Nephron (organoid): ENCODE measurements at regions not wholly inside any gene's neighbourhood (a gene's known extent, or its start where the extent isn't known, plus 50 kb on each side); places are given as distances from the start of the nearest gene placed in this dataset.

Experiments used
- H3K27ac Mint-ChIP-seq, 3 experiments: 2 replicates each; pipeline ENCODE4 v1.8.0; 2020; ENCODE audit warnings: mixed read lengths in 3 of 3, mild to moderate bottlenecking in 2 of 3, moderate library complexity in 1 of 3
- H3K27me3 Mint-ChIP-seq: 2 replicates; pipeline ENCODE4 v1.8.0; 2021; ENCODE audit warnings: low read depth, mild to moderate bottlenecking, moderate library complexity, mixed read lengths
- H3K36me3 Mint-ChIP-seq: 2 replicates; pipeline ENCODE4 v1.8.0; 2020; ENCODE audit warnings: low read depth, mixed read lengths
- H3K4me1 Mint-ChIP-seq: 2 replicates; pipeline ENCODE4 v1.8.0; 2020; ENCODE audit warnings: mixed read lengths
- H3K4me3 Mint-ChIP-seq, 3 experiments: 2 replicates each; pipeline ENCODE4 v1.8.0; 2020; ENCODE audit warnings: mild to moderate bottlenecking in 3 of 3, mixed read lengths in 3 of 3, moderate library complexity in 2 of 3
- H3K9me3 Mint-ChIP-seq: 2 replicates; pipeline ENCODE4 v1.8.0; 2020; ENCODE audit warnings: mixed read lengths
- TF ChIP-seq, protein P1 (sequence below), 3 experiments: fragments of 200-600 bp; sonication (generic); IDR thresholded peaks; one replicate each; pipeline ENCODE4 v1.5.0; 2021; ENCODE audit warnings: antibody characterized with exemption in 3 of 3; ENCODE audit not compliant: unreplicated experiment in 3 of 3

DNA sequence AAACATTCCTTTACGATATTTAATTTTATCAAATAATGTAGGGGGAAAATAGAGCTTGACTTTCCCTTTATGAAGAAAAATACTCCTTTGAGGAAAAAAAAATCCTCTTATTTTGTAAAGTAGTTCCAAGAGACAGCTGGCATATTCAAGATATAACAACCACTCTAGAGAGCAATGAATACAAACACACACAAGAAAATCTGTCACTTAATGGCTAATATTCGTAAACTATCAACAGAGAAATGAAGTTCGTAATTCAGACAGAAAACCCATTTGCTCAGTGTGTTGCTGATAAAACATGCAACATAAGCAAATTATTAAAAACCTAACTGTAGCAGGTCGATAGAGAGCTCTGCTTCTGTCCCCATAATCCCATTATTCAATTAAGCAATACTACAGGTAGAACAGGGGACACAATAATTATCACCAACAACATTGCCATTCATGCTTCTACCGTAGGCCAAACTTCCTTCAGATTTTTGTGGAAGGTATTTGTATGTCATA is 714.4 kb upstream of the MARCKS start:
- TF ChIP-seq, protein P1, sequence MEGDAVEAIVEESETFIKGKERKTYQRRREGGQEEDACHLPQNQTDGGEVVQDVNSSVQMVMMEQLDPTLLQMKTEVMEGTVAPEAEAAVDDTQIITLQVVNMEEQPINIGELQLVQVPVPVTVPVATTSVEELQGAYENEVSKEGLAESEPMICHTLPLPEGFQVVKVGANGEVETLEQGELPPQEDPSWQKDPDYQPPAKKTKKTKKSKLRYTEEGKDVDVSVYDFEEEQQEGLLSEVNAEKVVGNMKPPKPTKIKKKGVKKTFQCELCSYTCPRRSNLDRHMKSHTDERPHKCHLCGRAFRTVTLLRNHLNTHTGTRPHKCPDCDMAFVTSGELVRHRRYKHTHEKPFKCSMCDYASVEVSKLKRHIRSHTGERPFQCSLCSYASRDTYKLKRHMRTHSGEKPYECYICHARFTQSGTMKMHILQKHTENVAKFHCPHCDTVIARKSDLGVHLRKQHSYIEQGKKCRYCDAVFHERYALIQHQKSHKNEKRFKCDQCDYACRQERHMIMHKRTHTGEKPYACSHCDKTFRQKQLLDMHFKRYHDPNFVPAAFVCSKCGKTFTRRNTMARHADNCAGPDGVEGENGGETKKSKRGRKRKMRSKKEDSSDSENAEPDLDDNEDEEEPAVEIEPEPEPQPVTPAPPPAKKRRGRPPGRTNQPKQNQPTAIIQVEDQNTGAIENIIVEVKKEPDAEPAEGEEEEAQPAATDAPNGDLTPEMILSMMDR (IDR thresholded peaks at IDR 0.05; ENCODE audit: unreplicated experiment in 3 of 3), result no peak
- H3K36me3 Mint-ChIP-seq, result no peaks in the 10 kb centered on the region
- no peaks in the 10 kb centered on the region for H3K27me3 Mint-ChIP-seq
- no peak overlapping the region for H3K4me3 Mint-ChIP-seq
- H3K9me3 Mint-ChIP-seq, result no peaks in the 10 kb centered on the region
- peak overlapping the region in 1 of 3 experiments; percentile 16 for H3K27ac Mint-ChIP-seq
- peaks cover 17% of the 10 kb centered on the region for H3K4me1 Mint-ChIP-seq

DNA sequence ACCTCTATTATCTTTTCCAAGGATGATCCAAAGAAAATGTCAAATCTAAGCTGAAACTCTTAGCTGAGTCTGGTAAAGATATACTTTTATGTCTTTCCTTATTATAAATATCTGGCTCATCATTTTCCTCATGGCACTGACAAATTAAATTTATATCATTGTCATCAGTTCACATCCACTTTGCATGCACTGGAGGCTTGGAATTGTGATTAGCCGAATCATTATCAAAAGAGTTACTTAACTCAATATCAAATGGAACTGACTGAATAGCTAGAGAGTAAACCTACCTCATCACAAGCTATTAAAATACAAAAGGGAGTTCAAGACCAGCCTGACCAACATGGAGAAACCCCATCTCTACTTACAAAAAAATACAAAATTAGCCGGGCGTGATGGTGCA is 713.9 kb upstream of the MARCKS start:
- Mint-ChIP-seq H3K4me3 (no peak overlapping the region), H3K4me1 (peaks cover 19% of the 10 kb centered on the region), H3K9me3 (no peaks in the 10 kb centered on the region), H3K36me3 (no peaks in the 10 kb centered on the region), H3K27ac (no peak overlapping the region), H3K27me3 (no peaks in the 10 kb centered on the region)
- TF ChIP-seq, protein P1 (IDR thresholded peaks at IDR 0.05; ENCODE audit: unreplicated experiment in 3 of 3), result no peak

DNA sequence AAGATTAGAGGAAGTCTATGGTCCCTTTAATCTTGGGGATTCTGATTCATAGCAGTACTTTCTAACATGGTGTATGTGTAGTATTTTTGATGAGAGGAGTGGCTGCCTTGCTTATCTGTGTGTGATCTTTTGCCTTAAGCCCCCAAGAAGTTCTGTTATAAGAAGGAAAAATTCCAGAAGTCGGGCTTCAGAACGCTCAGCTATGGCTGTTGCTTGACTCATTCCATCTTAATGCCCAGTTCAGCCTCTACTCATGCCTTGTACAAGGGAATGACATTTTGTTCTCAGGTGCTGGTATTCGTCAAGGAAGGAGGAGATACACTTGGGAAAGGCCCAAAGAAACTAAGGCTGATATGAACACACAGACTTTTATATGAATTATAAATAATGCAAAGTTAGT is 713.0 kb upstream of the MARCKS start:
- no peaks in the 10 kb centered on the region for H3K27me3 Mint-ChIP-seq
- no peak overlapping the region for H3K27ac Mint-ChIP-seq
- H3K4me3 Mint-ChIP-seq, result no peak overlapping the region
- H3K36me3 Mint-ChIP-seq, result no peaks in the 10 kb centered on the region
- peaks cover 2% of the 10 kb centered on the region for H3K9me3 Mint-ChIP-seq
- H3K4me1 Mint-ChIP-seq, result peaks cover 19% of the 10 kb centered on the region
- TF ChIP-seq, protein P1 (IDR thresholded peaks at IDR 0.05; ENCODE audit: unreplicated experiment in 3 of 3), result no peak

DNA sequence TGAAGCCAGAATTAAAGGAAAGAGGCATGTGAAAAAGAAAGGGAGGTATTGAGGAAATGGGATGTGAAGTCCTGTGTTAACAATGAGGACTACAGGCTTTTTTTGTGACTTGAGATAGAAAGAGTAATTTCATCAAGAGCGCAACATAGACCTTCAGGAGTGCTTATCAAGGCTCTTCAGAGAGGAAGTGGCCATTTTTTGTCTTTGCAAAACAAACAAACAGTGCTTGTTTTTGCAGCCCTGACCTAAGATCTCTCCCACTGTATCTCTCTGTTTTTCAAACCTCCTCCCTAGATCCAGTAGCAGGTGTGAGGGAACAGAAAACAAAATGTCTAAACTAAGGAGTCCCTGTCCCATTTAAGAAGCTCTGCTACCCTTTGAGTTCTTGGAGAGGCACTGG is 710.3 kb upstream of the MARCKS start:
- H3K4me3 Mint-ChIP-seq, result no peak overlapping the region
- H3K27ac Mint-ChIP-seq, result peak overlapping the region in 2 of 3 experiments; percentile 11 to 77
- peaks cover 16% of the 10 kb centered on the region for H3K9me3 Mint-ChIP-seq
- TF ChIP-seq, protein P1 (IDR thresholded peaks at IDR 0.05; ENCODE audit: unreplicated experiment in 3 of 3), result no peak
- H3K27me3 Mint-ChIP-seq, result no peaks in the 10 kb centered on the region
- H3K36me3 Mint-ChIP-seq, result peaks cover 4% of the 10 kb centered on the region
- peaks cover 19% of the 10 kb centered on the region for H3K4me1 Mint-ChIP-seq

DNA sequence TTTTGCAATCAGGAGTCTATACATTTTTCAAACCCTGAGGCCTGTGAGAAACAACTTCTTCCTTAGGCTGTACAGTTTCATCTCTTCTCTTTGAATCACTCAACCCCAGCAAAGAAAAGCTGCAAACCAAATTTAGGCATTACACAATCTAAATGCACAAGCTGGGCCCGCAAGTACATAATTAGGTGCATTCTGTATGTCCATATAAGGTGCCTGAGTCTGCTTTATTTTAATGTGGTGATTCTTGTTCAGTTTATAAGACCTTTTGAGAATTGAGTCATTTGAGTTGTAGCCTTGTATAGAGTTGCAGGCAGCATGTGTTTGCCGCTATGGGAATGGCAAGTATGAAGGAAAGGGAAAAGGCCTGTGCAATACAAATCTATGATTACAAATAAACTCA is 709.6 kb upstream of the MARCKS start:
- TF ChIP-seq, protein P1 (IDR thresholded peaks at IDR 0.05; ENCODE audit: unreplicated experiment in 3 of 3), result no peak
- H3K4me3 Mint-ChIP-seq, result no peak overlapping the region
- H3K27me3 Mint-ChIP-seq, result no peaks in the 10 kb centered on the region
- peaks cover 19% of the 10 kb centered on the region for H3K4me1 Mint-ChIP-seq
- peaks cover 4% of the 10 kb centered on the region for H3K36me3 Mint-ChIP-seq
- peaks cover 20% of the 10 kb centered on the region for H3K9me3 Mint-ChIP-seq
- H3K27ac Mint-ChIP-seq, result peak overlapping the region in 2 of 3 experiments; percentile 11 to 37

DNA sequence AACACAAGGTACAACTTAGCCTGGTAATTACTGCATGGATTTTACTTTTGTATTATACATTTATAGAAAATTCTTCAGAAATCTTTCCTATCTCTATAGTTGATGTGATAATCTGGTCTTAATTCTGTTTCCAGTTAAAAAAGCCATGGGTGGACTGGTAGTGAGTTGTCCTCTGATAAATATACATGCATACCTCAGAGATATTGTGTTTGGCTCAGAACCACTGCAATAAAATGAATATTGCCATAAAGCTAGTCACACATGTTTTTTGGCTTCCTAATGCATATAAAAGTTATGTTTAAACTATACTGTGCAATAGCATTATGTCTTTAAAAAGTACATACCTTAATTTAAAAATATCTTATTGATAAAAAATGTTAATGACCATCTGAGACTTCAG is 708.6 kb upstream of the MARCKS start:
- TF ChIP-seq, protein P1 (IDR thresholded peaks at IDR 0.05; ENCODE audit: unreplicated experiment in 3 of 3), result no peak
- peaks cover 23% of the 10 kb centered on the region for H3K9me3 Mint-ChIP-seq
- peaks cover 4% of the 10 kb centered on the region for H3K36me3 Mint-ChIP-seq
- H3K4me1 Mint-ChIP-seq, result peaks cover 19% of the 10 kb centered on the region
- no peak overlapping the region for H3K4me3 Mint-ChIP-seq
- no peaks in the 10 kb centered on the region for H3K27me3 Mint-ChIP-seq
- H3K27ac Mint-ChIP-seq, result peak overlapping the region in 2 of 3 experiments; percentile 11 to 79
